ENCODE measurements at regions not wholly inside any gene's neighbourhood (a gene's known extent, or its start where the extent isn't known, plus 50 kb on each side); places are given as distances from the start of the nearest gene placed in this dataset.

DNA sequence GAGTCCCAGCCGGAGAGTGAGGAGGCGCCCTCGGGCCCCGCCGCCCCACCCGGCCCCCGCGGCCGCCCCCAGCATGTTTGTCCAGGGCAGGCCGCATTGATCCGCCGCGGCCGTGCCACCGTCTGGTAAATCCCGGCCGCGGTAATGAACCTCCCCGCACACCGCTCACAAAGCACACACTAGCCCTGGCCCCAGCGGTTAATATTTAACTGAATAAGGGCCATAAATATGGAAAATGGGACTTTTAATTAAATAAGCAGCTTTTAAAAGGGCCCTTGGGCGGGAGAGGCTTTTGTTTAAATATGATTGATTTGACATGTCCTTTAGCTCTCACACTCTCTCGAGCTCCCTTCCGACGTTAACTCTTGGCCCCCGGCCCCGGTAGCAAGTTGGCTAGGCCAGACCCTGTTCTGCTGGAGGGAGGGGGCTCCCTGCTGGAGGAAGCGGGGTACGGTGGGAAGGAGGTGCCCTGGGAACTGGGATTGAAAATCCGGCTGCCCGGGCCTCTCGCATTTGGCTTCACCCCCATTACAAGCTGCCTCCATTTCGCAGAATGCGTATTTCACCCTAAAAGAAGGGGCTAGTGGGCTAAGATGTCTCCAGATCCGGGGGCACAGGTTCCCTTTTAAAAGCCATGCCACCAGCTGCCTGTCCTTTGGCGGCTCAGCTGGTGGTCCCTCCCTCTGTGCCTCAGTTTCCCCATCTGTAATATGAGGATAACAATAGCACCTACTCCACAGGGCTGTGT lies 199.8 kb downstream of the RBM19 start:
- DNase-seq = no peak

DNA sequence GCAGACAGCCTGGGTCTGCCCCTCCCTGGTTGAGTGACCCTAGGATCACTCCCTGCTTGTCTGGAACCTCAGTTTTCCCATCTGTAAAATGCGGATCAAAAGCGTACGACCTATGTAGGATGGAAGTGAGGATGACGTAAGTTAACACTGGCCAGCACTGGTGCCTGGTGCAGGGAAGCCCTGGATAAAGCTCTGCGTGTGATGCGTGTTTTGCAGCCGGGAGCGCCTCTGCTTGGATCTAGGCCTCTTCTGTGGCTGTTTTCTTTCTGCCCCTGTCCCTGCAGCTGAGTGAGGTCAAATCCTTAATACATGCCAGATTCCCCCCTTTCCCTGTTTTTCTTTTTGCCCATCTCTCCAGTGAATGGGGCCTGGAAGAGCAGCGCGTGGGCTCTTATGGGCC lies 201.5 kb downstream of the RBM19 start:
- no peak for DNase-seq

DNA sequence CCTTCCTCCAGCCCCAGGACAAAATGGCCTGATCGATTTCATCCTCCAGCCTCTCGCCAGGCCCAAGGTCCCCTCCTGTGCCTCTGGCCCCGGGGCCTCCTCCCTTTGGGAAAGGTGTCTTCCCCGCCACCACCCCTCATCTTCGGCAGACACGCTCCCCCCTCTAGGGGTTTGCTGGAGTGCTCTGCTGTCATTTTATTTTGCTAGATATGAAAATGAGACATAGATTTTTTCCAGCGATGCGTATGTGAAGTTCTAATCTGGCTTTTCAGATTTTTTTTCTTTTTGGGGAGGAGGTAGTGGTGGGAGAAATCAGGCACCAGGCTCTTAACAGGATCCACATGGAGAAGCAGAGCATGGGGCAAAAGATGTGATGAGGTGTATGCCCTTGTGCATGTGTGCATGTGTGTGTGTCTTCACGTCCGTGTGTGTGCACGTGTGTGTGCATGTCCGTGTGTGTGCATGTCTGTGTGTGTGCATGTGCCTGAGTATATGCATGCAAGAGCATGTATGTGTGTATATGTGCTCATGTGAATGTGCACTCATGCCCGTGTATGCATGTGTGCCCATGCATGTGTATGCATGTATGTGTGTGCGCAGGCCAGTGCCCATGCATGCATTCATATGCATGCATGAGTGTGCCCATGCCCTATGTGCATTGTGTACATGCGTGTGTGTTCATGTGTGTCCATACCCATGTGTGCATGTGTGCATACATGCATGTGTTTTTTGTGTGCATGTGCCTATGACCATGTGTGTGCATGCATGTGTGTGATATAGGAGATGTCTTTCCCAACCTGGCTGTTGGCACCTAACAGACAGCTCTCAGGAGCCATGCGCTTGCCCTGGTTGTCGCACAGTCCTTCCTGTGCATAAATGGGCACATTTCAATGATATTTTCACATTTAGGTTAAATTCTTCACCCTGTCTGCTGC lies 203.0 kb downstream of the RBM19 start:
- DNase-seq = no peak

DNA sequence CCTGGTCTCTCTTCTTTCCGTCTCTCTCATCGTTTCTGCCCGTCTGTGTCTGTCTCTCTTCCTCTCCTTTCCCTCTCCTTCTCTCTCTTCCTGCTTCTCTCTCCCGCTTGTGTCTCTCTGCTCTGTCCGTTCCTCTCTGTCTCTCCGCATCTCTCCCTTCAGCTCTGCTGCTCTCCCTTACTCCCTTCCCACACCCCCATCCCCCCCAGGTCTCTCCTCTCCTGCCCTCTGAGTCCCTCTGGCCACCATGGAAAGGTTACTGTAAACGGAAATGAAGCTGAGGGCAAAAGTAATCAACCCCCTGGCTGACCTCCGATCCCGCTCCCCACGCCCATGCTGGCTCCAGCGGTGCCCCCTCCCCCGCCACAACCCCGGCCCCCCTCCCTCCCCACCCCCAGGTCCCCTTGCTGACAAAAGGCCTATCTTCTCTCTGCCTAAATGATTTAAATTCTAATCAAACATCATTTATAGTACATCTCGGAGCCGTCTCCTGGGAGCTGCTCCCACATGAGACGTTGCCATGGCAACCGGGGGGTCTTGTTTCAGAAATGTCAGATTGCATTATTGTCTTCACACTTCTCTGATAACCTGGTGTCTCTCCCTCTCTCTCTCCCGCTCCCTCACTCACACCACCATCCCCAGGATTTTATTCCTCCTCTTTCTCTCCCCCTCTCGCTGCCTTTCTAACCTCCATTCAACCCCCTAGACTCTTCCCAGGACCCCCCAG lies 203.8 kb downstream of the RBM19 start:
- no peak for DNase-seq

DNA sequence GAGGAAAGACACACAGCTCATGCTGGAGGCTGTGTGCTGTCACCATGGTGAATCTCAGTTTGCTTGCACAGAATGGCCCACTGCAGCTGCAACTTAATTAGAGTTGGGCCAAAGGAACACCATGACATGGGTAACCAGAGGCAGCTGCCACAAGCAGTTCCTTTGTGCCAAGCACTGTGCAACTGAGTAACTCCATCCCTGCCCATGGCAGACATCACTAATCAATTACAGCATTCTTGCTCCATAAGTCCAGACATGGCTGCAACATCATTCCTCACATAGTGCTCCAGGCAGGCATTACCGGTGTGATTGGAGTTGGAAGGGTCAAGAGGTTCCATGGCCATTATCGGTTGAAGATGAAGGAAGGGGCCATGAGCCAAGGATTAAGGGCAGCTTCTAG lies 207.0 kb downstream of the RBM19 start:
- no peak for DNase-seq

DNA sequence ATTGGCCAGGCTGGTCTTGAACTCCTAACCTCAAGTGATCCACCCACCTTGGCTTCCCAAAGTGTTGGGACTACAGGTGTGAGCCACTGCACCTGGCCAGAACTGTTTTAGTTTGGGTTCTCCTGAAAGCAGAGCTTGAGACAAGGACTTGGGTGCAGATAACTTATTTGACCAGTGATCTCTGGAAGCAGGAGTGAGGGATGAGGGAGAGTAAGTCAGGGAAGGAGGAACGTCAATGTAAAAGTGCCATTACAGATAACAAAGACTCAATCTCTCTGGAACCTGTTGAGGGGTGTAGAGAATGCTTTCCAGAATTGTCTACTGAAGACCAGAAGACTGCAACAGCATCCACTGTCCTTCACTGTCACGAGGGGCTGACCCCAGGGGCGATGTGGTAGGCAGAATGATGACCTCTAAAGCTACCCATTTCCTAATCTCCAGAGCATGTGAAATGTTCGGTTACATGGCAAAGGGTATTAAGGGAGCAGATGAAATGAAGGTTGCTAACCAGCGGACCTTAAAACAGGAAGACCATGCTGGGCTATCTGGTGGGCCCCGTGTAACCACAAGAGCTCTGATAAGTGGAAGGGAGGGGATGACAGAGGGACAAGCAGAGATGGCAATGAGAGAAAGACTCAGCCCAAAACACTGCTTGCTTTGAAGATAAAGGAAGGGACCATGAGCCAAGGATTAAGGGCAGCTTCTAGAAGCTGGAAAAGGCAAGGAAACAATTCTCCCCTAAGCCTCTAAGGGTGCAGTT lies 207.8 kb downstream of the RBM19 start:
- DNase-seq = no peak

DNA sequence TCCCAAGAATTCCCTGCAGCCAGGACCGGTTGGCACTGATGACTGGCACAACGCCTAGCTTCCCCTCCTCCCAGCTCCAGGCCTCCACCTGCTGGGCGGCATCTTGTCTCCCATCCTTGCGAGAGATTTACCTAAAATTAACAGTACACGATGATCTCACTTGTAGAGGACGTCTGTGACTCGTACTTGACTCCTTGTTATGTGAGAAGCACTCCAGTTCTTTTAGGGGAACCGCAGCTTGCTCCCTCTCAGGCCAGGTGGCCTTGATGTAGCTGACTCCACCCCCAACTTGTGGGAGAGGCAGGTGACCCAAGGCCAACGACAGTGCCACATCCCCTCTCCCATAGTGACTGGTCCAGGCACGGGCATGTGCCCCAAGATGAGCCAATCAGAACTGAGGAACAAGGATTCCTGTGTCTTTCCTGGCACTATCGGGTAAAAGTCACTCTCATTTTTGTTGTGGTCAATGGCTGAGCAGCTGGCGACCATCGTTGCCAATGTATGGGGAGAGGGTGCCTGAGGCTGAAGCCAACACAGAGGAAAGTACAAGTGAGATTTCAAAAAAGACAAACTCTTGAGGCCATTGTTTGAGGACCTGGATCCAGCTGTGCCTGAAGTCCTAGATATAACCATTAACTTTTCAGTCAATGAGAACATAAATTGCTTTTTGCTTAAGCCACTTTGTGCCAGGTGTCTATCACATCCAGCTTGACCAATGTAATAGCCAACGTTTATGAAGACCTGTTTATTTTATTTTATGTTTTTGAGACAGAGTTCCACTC lies 208.7 kb downstream of the RBM19 start:
- DNase-seq = no peak

DNA sequence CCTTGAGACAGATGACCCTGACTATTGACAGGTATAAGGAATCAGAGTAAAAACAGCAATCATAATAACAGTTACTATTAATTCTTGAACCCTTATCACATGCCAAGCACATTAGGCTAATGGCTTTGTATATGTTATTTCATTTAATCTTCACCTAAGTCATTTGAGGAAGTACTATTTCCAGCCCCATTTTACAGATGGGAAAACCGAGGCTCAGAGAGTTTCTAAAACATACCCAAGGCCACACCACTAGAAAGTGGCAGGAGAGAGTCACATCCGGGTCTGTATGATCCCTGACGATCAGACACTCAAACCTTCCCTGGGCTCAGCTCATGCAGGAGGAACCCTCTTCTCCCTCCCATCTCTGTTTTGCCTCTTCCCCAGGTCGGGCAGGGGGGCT lies 209.5 kb downstream of the RBM19 start:
- DNase-seq = no peak

DNA sequence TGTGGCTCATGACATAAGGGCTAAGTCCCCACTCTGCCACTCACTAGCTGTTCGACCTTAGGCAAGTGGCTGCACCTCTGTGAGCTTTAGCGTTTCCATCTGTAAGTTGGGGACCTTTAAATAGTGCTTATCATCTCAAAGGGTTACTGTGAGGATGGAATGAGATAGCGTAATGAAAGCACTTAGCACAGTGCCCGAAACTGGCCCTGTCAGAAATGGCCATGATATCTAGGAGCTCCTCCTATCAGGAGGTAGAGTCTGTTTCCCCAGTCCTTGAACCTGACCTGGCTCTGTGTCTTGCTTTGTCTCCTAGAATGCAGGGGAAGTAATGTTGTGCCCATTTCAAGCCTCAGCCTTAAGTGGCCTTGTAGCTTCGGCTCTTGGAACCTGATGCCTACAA lies 211.0 kb downstream of the RBM19 start:
- no peak for DNase-seq

DNA sequence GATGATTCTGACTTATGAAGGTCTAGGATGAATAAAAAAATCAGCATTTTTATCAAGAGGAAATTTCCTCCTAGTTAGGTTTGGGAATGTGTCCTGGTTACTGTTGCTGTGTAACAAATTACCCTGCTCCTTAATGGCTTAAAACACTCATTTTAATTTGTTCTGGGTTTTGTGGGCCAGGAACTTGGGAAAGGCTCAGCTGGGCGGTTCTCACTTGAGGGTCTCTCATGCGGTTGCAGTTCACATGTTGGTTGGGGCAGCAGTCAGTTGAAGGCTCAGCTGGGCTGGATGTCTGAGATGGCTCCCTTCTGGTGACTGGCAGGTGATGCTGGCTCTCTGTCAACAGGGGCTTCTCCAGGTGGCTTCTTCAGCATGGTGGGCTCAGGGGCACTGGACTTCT lies 214.6 kb downstream of the RBM19 start:
- no peak for DNase-seq

DNA sequence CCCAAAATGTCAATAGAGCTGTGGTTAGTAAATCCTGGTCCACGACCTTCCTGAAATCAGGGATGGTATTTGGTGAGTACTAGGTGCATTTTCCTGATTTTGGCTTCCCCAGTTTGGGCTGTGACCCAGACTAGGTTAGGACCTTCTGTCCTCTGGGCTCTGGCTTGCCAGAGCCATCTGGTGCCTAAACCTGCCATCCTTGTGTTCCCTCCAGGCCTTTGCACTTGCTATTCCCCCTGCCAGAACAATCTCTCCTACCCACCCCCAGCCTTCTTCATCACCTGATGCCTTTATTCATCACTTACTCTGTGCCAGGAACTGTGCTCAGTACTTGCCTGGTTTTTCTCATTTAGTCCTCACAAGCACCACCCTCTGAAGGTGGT lies 216.7 kb downstream of the RBM19 start:
- DNase-seq = no peak

DNA sequence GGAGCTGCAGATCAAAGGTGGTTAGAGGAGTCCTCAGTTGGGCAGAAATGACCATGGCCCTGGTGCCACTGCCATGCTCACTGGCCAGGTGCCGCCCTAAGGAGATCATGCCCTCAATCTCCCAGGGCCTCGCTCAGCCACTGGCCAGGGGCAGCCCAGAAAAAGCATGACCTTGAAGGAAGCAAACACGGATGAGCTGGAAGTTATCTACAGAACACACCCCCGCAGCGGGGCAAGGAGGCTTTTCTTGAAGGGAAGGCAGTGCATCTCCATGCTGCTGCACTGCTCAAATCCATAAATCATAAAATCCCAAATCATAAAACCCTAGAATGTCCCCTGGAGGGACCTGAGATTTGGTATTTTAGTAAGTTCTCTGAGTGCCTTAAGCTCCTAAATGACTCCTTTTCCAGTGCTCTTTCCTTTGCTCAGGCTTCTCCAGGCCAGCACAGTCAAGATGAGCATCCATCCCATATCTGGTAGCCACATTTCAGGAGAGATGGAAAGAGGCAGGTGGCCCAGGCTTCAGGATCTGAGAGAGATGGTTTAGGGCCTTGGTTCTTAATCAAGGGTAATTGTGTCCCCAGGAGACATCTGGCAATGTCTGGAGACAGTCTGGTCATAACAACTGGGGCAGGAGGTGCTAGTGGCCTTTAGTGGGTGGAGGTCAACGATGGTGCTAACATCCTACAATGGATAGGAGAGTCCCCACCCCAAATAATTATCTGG lies 217.3 kb downstream of the RBM19 start:
- DNase-seq = no peak

DNA sequence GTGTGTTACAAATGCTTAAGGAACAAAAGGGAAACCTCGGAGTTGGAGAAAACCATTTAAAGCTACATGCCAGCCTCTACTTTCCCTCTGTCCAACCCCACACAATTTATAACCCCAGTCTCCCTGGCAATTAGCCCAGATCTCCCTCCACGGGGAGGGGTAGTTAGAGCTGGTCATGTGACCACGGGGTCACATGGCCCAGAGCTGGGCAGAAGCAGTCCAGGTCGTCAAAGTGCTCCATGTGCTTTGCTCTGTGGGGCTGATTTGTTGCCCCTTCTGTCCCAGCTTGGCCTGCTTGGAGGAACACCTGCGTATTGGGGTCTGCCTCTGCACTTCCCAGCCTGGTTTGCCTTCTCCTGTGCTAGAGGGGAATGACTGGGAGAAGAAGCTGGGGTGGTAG lies 219.1 kb downstream of the RBM19 start:
- DNase-seq = no peak

DNA sequence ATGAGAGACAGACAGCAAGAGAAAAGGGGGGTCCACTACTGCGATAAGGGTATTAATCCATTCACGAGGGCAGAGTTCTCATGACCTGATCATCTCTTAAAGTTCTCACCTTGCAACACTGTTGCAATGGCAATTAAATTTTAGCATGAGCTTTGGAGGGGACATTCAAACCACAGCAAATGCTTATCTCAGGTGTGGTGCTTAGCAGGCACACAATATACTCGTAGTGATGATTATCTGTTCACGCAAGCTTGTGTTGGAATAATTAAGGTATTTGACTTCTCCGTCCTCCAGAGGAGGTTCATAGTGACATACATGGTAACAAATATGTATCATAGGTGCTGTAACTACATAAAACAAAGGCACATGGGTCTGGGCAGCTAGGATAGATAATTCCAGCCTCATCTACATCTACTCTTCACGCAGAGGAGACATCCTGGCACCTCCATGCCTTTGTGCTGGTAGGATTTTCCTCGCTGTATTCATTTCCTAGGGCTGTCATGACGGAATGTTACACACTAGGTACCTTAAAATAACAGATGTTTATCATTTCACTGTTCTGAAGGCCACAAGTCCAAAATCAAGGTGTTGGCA lies 221.2 kb downstream of the RBM19 start:
- DNase-seq = no peak

DNA sequence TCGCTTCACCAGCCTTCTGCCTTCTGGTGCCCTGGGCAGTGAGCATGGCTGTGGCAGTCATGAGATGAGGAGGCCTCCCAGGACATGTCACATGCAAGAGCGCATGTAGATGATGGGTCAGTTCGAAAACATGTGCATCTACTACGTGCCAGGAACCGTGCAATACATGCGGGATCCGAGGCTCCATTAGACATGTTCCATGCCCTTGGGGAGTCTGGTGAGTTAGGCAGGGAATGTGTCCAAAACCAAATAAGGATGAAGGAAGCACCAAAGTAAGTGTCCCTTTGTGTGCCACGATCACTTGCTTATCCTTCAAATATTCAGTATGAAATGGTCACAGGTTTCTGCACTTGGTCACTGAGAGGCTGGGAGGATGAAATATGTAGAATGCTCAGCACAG lies 223.3 kb downstream of the RBM19 start:
- DNase-seq = no peak

DNA sequence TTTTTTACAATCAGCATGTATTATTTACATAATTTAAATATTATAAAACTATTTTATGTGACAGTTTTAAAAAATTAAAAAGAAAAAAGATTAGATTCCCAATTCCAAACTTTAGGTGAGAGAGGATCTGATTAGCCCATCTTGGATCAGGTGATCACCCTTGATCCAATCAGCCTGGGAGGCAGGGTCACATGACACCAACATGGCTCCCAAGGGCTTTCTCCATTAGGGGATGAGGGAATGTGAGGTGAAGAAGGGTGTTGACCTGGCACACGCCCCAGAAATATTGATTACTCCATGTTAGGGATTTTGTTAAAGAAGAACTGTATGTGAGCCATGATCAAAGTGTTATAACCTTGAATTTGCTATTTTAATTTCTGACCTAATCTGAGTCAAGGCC lies 225.4 kb downstream of the RBM19 start:
- no peak for DNase-seq

DNA sequence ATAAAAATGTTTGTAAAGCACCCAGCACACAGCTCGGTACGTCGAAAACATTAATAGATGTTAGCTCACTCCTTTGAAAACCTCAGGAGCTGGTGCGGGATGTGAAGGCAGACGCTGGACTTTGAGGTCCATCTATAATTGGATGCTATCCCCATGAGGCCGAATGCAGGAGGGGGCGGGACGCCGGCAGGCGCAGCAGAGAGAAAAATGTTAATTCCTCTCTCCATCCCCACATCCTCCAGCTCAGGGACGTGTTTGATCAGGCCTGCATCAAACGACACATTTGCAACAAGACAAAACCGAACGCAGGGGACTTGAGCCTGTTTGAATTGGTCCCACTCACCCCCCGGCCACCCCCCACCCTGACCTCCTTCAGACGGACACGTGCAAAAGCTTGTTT lies 231.0 kb downstream of the RBM19 start:
- DNase-seq = no peak

DNA sequence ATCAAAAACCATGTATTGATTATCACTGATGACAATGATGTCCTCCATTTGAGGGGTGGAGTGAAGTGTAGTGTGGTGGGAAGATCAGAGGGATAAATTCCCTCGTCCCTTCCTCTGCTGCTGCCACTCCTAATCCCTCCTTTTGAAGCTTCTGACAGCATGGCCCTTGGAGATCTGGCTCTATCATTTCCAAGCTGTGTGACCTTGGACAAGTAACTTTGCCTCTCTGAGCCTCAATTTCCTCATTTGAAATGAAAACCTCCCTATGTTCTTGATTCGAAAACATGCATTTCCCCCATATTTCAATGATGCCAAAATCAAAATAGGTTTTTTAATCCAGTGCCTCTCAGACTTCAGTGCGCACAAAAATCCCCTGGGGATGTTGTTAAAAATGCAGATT lies 231.6 kb downstream of the RBM19 start:
- no peak for DNase-seq

DNA sequence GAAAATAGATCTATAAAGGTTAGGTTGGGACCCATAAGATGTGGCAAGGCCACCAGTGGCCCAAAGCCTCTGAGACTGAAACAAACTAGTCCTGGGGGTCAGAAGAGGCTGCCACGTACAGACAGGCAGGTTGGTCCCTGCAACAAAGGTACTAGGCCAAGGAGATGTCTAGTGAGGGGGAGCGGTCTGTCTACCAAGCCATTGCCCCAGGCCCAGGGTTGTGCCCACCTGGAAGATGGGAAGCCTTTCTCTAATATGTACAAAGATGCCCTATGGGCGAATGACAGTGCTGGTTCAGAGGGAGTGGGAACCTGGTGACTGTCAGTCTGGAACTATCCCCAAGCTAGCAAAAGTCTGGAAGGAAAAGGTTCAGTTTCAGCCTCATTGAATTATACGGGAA lies 233.2 kb downstream of the RBM19 start:
- DNase-seq = no peak

DNA sequence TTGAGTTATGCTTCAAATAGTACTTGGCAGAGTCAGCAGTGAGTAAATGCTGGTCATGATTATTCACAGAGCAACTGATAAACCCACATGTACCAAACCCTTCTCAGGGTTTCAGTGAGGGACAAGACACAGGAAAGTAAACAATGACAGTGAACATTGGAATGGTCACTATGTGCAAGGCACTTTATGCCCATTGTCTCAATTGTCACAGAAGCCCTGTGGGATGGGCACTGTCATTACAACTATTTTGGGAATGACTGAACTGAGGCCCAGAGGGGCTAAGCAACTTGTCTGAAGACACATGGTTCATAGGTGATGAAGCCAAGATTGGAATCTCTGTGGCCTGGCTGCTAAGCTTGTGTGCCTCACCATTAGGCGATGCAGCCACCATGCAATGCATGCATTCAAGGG lies 238.5 kb downstream of the RBM19 start:
- DNase-seq = no peak

All from T-helper 1 cell (primary cell).